Progenitor cell of endocrine pancreas (in vitro differentiated cells): ENCODE measurements at regions not wholly inside any gene's neighbourhood (a gene's known extent, or its start where the extent isn't known, plus 50 kb on each side); places are given as distances from the start of the nearest gene placed in this dataset.

Source experiments
- DNase-seq: peaks from one replicate; pipeline ENCODE4 v3.0.0; 2021; ENCODE audit warnings: low spot score; ENCODE audit not compliant: unreplicated experiment
- H3K27ac Mint-ChIP-seq: 2 replicates; pipeline ENCODE4 v1.8.0; 2021; ENCODE audit warnings: mild to moderate bottlenecking, moderate library complexity, mixed read lengths
- H3K27me3 Mint-ChIP-seq: 2 replicates; pipeline ENCODE4 v1.8.0; 2021; ENCODE audit warnings: mixed read lengths
- H3K36me3 Mint-ChIP-seq: 2 replicates; pipeline ENCODE4 v1.8.0; 2022; ENCODE audit warnings: mixed read lengths; ENCODE audit not compliant: insufficient read depth
- H3K4me1 Mint-ChIP-seq: 2 replicates; pipeline ENCODE4 v1.8.0; 2021; ENCODE audit warnings: low read depth, mixed read lengths
- H3K4me3 Mint-ChIP-seq: 2 replicates; pipeline ENCODE4 v1.8.0; 2021; ENCODE audit warnings: low read depth, mild to moderate bottlenecking, moderate library complexity, mixed read lengths
- H3K9me3 Mint-ChIP-seq: 2 replicates; pipeline ENCODE4 v1.8.0; 2021; ENCODE audit warnings: low read depth, mixed read lengths
- TF ChIP-seq, protein P1 (sequence below): fragments of 200-600 bp; sonication (generic); IDR thresholded peaks from one replicate; pipeline ENCODE4 v1.5.0; 2021; ENCODE audit warnings: antibody characterized with exemption, mild to moderate bottlenecking; ENCODE audit not compliant: unreplicated experiment

- TF ChIP-seq, protein P1, sequence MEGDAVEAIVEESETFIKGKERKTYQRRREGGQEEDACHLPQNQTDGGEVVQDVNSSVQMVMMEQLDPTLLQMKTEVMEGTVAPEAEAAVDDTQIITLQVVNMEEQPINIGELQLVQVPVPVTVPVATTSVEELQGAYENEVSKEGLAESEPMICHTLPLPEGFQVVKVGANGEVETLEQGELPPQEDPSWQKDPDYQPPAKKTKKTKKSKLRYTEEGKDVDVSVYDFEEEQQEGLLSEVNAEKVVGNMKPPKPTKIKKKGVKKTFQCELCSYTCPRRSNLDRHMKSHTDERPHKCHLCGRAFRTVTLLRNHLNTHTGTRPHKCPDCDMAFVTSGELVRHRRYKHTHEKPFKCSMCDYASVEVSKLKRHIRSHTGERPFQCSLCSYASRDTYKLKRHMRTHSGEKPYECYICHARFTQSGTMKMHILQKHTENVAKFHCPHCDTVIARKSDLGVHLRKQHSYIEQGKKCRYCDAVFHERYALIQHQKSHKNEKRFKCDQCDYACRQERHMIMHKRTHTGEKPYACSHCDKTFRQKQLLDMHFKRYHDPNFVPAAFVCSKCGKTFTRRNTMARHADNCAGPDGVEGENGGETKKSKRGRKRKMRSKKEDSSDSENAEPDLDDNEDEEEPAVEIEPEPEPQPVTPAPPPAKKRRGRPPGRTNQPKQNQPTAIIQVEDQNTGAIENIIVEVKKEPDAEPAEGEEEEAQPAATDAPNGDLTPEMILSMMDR, result no peak
These were observed 246.1 kb downstream of the ZIC1 start for GRCh38 chr3:147655236-147655635.

GRCh38 chr3:147656023-147656422 is 246.9 kb downstream of the ZIC1 start:
- TF ChIP-seq, protein P1, result no peak
- Mint-ChIP-seq H3K9me3 (no peaks in the 10 kb centered on the region), H3K4me3 (no peak overlapping the region), H3K27ac (no peak overlapping the region), H3K27me3 (no peaks in the 10 kb centered on the region), H3K4me1 (no peaks in the 10 kb centered on the region), H3K36me3 (no peaks in the 10 kb centered on the region)
- no peak for DNase-seq

More at GRCh38 chr3:147655236-147655635, 246.1 kb downstream of the ZIC1 start:
- no peaks in the 10 kb centered on the region for H3K9me3 Mint-ChIP-seq
- H3K27me3 Mint-ChIP-seq, result no peaks in the 10 kb centered on the region
- H3K27ac Mint-ChIP-seq, result no peak overlapping the region
- H3K4me1 Mint-ChIP-seq, result no peaks in the 10 kb centered on the region
- no peaks in the 10 kb centered on the region for H3K36me3 Mint-ChIP-seq
- H3K4me3 Mint-ChIP-seq, result no peak overlapping the region
- no peak for DNase-seq

DNA sequence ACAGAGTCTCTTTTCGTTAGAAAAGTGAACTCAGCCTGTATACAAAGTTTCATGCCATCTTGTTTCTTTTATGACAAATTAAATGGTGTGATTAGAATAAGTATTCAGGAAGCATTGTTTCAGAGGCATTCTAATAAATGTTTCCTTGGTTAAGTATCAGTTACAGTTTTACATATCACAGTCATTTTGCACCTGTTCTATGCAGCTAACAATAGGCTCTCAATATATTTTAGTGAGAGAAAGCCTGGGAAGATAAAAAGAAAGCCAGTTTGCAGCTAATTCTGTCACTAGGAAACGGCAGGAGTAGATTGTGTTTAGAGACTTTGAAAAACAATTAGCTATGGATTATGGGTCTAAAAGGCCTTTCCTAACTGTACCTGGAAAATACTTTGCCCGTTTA is 252.8 kb downstream of the ZIC1 start:
- H3K4me3 Mint-ChIP-seq, result no peak overlapping the region
- no peaks in the 10 kb centered on the region for H3K27me3 Mint-ChIP-seq
- H3K9me3 Mint-ChIP-seq, result no peaks in the 10 kb centered on the region
- H3K36me3 Mint-ChIP-seq, result no peaks in the 10 kb centered on the region
- TF ChIP-seq, protein P1, result no peak
- no peak for DNase-seq
- H3K4me1 Mint-ChIP-seq, result no peaks in the 10 kb centered on the region
- H3K27ac Mint-ChIP-seq, result no peak overlapping the region

- H3K36me3 Mint-ChIP-seq, result no peaks in the 10 kb centered on the region
- H3K27me3 Mint-ChIP-seq, result no peaks in the 10 kb centered on the region
- TF ChIP-seq, protein P1, result no peak
- H3K4me1 Mint-ChIP-seq, result no peaks in the 10 kb centered on the region
- no peaks in the 10 kb centered on the region for H3K9me3 Mint-ChIP-seq
- no peak overlapping the region for H3K27ac Mint-ChIP-seq
- no peak for DNase-seq
- no peak overlapping the region for H3K4me3 Mint-ChIP-seq
These were observed 253.5 kb downstream of the ZIC1 start for GRCh38 chr3:147662705-147663104.

DNA sequence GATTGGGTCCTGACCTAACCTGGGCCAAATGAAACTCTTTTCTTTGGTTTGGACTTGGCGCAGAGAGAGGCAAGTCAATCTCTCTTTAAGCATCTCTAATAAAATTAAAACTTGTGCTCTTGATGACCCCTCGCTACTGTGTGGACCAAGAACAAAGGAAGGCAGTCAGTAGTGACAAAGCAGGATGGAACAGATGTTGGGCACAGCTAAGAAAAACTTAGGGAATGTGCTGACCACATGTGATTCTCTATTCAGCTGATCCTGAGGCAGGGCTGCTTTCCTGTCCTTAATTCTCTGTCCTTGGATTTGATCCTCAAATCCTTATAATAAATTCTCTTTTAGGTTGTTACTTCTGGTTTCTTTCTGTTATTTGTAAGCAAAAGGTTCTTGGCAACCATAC is 259.9 kb downstream of the ZIC1 start:
- DNase-seq, result no peak
- Mint-ChIP-seq H3K36me3 (no peaks in the 10 kb centered on the region), H3K4me3 (no peak overlapping the region), H3K27ac (no peak overlapping the region), H3K9me3 (no peaks in the 10 kb centered on the region), H3K4me1 (no peaks in the 10 kb centered on the region), H3K27me3 (no peaks in the 10 kb centered on the region)
- TF ChIP-seq, protein P1, result no peak
